ENCODE measurements at regions not wholly inside any gene's neighbourhood (a gene's known extent, or its start where the extent isn't known, plus 50 kb on each side); places are given as distances from the start of the nearest gene placed in this dataset.
"Not testable (repeated sequence)": the region's sequence is repeated elsewhere in the genome, so short reads cannot be mapped to it uniquely, and the experiment has no call there.

- no peak for FAIRE-seq
These were observed 317.8 kb downstream of the SHQ1 start for GRCh38 chr3:72530426-72530825.

GRCh38 chr3:72529081-72529480 lies 319.2 kb downstream of the SHQ1 start:
- no peak for FAIRE-seq

- FAIRE-seq = no peak
These were observed 324.7 kb downstream of the SHQ1 start for GRCh38 chr3:72523429-72524151.

GRCh38 chr3:72520690-72521308 lies 327.4 kb downstream of the SHQ1 start:
- no peak for FAIRE-seq

GRCh38 chr3:72519946-72520604 lies 328.2 kb downstream of the SHQ1 start:
- FAIRE-seq = no peak

- no peak for FAIRE-seq
These were observed 330.3 kb downstream of the SHQ1 start for GRCh38 chr3:72517921-72518424.

- FAIRE-seq = no peak
These were observed 330.9 kb downstream of the SHQ1 start for GRCh38 chr3:72517336-72517735.

- no peak for FAIRE-seq
These were observed 331.9 kb downstream of the SHQ1 start for GRCh38 chr3:72516361-72516760.

GRCh38 chr3:72515941-72516340 lies 332.3 kb downstream of the SHQ1 start:
- FAIRE-seq = no peak

- no peak for FAIRE-seq
These were observed 333.0 kb downstream of the SHQ1 start for GRCh38 chr3:72515281-72515680.

- FAIRE-seq = no peak
These were observed 338.0 kb downstream of the SHQ1 start for GRCh38 chr3:72510247-72510646.

- no peak for FAIRE-seq
These were observed 342.5 kb downstream of the SHQ1 start for GRCh38 chr3:72505539-72506405.

GRCh38 chr3:72497501-72497900 lies 350.7 kb downstream of the SHQ1 start:
- not testable (repeated sequence) for FAIRE-seq

GRCh38 chr3:72496051-72496670 lies 352.1 kb downstream of the SHQ1 start:
- FAIRE-seq = no peak

- no peak for FAIRE-seq
These were observed 353.6 kb downstream of the SHQ1 start for GRCh38 chr3:72494626-72495025.

- FAIRE-seq = no peak
These were observed 354.1 kb downstream of the SHQ1 start for GRCh38 chr3:72494130-72494529.

GRCh38 chr3:72492240-72492639 lies 356.0 kb downstream of the SHQ1 start:
- no peak for FAIRE-seq

- FAIRE-seq = no peak
These were observed 357.4 kb downstream of the SHQ1 start for GRCh38 chr3:72490688-72491435.

GRCh38 chr3:72489901-72490300 lies 358.3 kb downstream of the SHQ1 start:
- FAIRE-seq = no peak

- no peak for FAIRE-seq
These were observed 359.6 kb downstream of the SHQ1 start for GRCh38 chr3:72488738-72489035.

- no peak for FAIRE-seq
These were observed 360.1 kb downstream of the SHQ1 start for GRCh38 chr3:72487946-72488737.
